D341Med (cell line): ENCODE measurements at regions not wholly inside any gene's neighbourhood (a gene's known extent, or its start where the extent isn't known, plus 50 kb on each side); places are given as distances from the start of the nearest gene placed in this dataset.
A peak's percentile ranks its signal among the peaks of the same experiment; 100 is the strongest.
"Not testable (repeated sequence)": the region's sequence is repeated elsewhere in the genome, so short reads cannot be mapped to it uniquely, and the experiment has no call there.

Experiments
- DNase-seq: peaks from one replicate; pipeline ENCODE4 v3.0.0; 2012; ENCODE audit warnings: low spot score

GRCh38 chr1:83468336-83468735, 530.6 kb downstream of the TTLL7 start:
- peak; percentile 8 for DNase-seq

- not testable (repeated sequence) for DNase-seq
Observed at GRCh38 chr1:83457735-83458248, 541.1 kb downstream of the TTLL7 start.

GRCh38 chr1:83457281-83457680, 541.7 kb downstream of the TTLL7 start:
- DNase-seq: not testable (repeated sequence)

- not testable (repeated sequence) for DNase-seq
Observed at GRCh38 chr1:83455753-83456152, 543.2 kb downstream of the TTLL7 start.

GRCh38 chr1:83445873-83446272, 553.1 kb downstream of the TTLL7 start:
- DNase-seq: not testable (repeated sequence)

- DNase-seq: not testable (repeated sequence)
Observed at GRCh38 chr1:83442412-83442811, 556.5 kb downstream of the TTLL7 start.

- DNase-seq: not testable (repeated sequence)
Observed at GRCh38 chr1:83440586-83440985, 558.3 kb downstream of the TTLL7 start.

GRCh38 chr1:83440021-83440420, 558.9 kb downstream of the TTLL7 start:
- DNase-seq: not testable (repeated sequence)

GRCh38 chr1:83438316-83438715, 560.6 kb downstream of the TTLL7 start:
- not testable (repeated sequence) for DNase-seq

- not testable (repeated sequence) for DNase-seq
Observed at GRCh38 chr1:83435336-83435735, 563.6 kb downstream of the TTLL7 start.

- DNase-seq: not testable (repeated sequence)
Observed at GRCh38 chr1:83427566-83427965, 571.4 kb downstream of the TTLL7 start.

- DNase-seq: not testable (repeated sequence)
Observed at GRCh38 chr1:83423382-83423781, 575.5 kb downstream of the TTLL7 start.

GRCh38 chr1:83418558-83418957, 580.4 kb downstream of the TTLL7 start:
- DNase-seq: no peak

GRCh38 chr1:83413839-83414107, 585.2 kb downstream of the TTLL7 start:
- DNase-seq: not testable (repeated sequence)

- DNase-seq: not testable (repeated sequence)
Observed at GRCh38 chr1:83410746-83411413, 588.1 kb downstream of the TTLL7 start.

- DNase-seq: not testable (repeated sequence)
Observed at GRCh38 chr1:83406693-83407371, 592.1 kb downstream of the TTLL7 start.

GRCh38 chr1:83405789-83406188, 593.1 kb downstream of the TTLL7 start:
- DNase-seq: not testable (repeated sequence)

GRCh38 chr1:83403500-83403899, 595.4 kb downstream of the TTLL7 start:
- not testable (repeated sequence) for DNase-seq

GRCh38 chr1:83401146-83401545, 597.8 kb downstream of the TTLL7 start:
- not testable (repeated sequence) for DNase-seq

- DNase-seq: not testable (repeated sequence)
Observed at GRCh38 chr1:83400173-83400572, 598.8 kb downstream of the TTLL7 start.

GRCh38 chr1:83398125-83398524, 600.8 kb downstream of the TTLL7 start:
- DNase-seq: not testable (repeated sequence)

- not testable (repeated sequence) for DNase-seq
Observed at GRCh38 chr1:83395130-83395529, 603.8 kb downstream of the TTLL7 start.

- not testable (repeated sequence) for DNase-seq
Observed at GRCh38 chr1:83386946-83387345, 612.0 kb downstream of the TTLL7 start.
